ENCODE measurements at regions not wholly inside any gene's neighbourhood (a gene's known extent, or its start where the extent isn't known, plus 50 kb on each side); places are given as distances from the start of the nearest gene placed in this dataset.
A peak's percentile ranks its signal among the peaks of the same experiment; 100 is the strongest.

GRCh38 chr5:54746777-54747398, 229.3 kb downstream of the SNX18 start:
- Histone ChIP-seq H3K4me1 (peaks cover 0 to 4% (median 0%) of the 10 kb centered on the region in 3 donors), H3K4me3 (no peak overlapping the region), H3K27ac (no peak overlapping the region), H3K9me3 (no peaks in the 10 kb centered on the region), H3K36me3 (no peaks in the 10 kb centered on the region), H3K27me3 (no peaks in the 10 kb centered on the region)
- ATAC-seq (no peak), DNase-seq (no peak), FAIRE-seq (no peak)
- no peak for TF ChIP-seq CTCF (IDR thresholded peaks at IDR 0.05)
- 91 to 95% methylated on average over 10 of the region's 10 CpGs for WGBS, 2 donors
- intact Hi-C loops (cut with DNase I) = no loop called here

- FAIRE-seq = no peak
- DNase-seq = no peak
- TF ChIP-seq CTCF (IDR thresholded peaks at IDR 0.05) = no peak
- no peaks in the 10 kb centered on the region for H3K27me3 ChIP-seq
- no peak overlapping the region for H3K4me3 ChIP-seq
- intact Hi-C loops (cut with DNase I) = no loop called here
- no peak for ATAC-seq
- 70% methylated on average over 8 of the region's 8 CpGs for WGBS, 2 donors
- no peaks in the 10 kb centered on the region for H3K36me3 ChIP-seq
- H3K27ac ChIP-seq = no peak overlapping the region
- H3K4me1 ChIP-seq = peaks cover 0 to 4% (median 0%) of the 10 kb centered on the region in 3 donors
- H3K9me3 ChIP-seq = no peaks in the 10 kb centered on the region
These were observed 228.8 kb downstream of the SNX18 start for GRCh38 chr5:54746346-54746745.

- peak in 2 of 4 donors; percentile 44 to 50 for ATAC-seq
- Histone ChIP-seq H3K9me3 (no peaks in the 10 kb centered on the region), H3K36me3 (no peaks in the 10 kb centered on the region), H3K4me3 (no peak overlapping the region), H3K4me1 (peaks cover 0 to 4% (median 0%) of the 10 kb centered on the region in 3 donors), H3K27ac (no peak overlapping the region), H3K27me3 (no peaks in the 10 kb centered on the region)
- intact Hi-C loops (cut with DNase I) = no loop called here
- TF ChIP-seq CTCF (IDR thresholded peaks at IDR 0.05) = no peak
- 31 to 41% methylated on average over 5 of the region's 5 CpGs for WGBS, 2 donors
- no peak for DNase-seq
- no peak for FAIRE-seq
These were observed 228.0 kb downstream of the SNX18 start for GRCh38 chr5:54745599-54745998.

GRCh38 chr5:54743997-54744788, 226.6 kb downstream of the SNX18 start:
- Histone ChIP-seq H3K4me1 (peaks cover 0 to 4% (median 0%) of the 10 kb centered on the region in 3 donors), H3K9me3 (no peaks in the 10 kb centered on the region), H3K36me3 (no peaks in the 10 kb centered on the region), H3K27me3 (no peaks in the 10 kb centered on the region), H3K27ac (peak overlapping the region in 2 of 4 donors; percentile 37 to 61), H3K4me3 (no peak overlapping the region)
- no peak for FAIRE-seq
- 74 to 80% methylated on average over 8 of the region's 8 CpGs for WGBS, 2 donors
- peak in 3 of 4 donors; percentile 68 to 84 (median 75) for ATAC-seq
- DNase-seq = peak in 1 of 6 donors; percentile 32
- intact Hi-C loops (cut with DNase I) = no loop called here
- TF ChIP-seq CTCF (IDR thresholded peaks at IDR 0.05) = no peak

- no peak for TF ChIP-seq CTCF (IDR thresholded peaks at IDR 0.05)
- Histone ChIP-seq H3K27me3 (no peaks in the 10 kb centered on the region), H3K4me1 (peaks cover 0 to 4% (median 0%) of the 10 kb centered on the region in 3 donors), H3K9me3 (no peaks in the 10 kb centered on the region), H3K4me3 (no peak overlapping the region), H3K36me3 (no peaks in the 10 kb centered on the region), H3K27ac (peak overlapping the region in 2 of 4 donors; percentile 37 to 61)
- FAIRE-seq (no peak), ATAC-seq (no peak), DNase-seq (no peak)
- intact Hi-C loops (cut with DNase I) = no loop called here
- WGBS, 2 donors = 88 to 89% methylated on average over 5 of the region's 5 CpGs
These were observed 226.0 kb downstream of the SNX18 start for GRCh38 chr5:54743581-54743980.

Measured in pancreas (tissue), 10 donors.